CD14-positive monocyte (primary cell): ENCODE measurements at regions not wholly inside any gene's neighbourhood (a gene's known extent, or its start where the extent isn't known, plus 50 kb on each side); places are given as distances from the start of the nearest gene placed in this dataset.

Source experiments
- DNase-seq, 3 donors: peaks; one replicate each; pipeline ENCODE4 v3.0.0-alpha.2; 2011 to 2022
- H2AFZ ChIP-seq: 2 replicates; pipeline ENCODE4 v1.6.0; 2012; ENCODE audit warnings: mild to moderate bottlenecking, low read depth, low read length, inconsistent platforms; ENCODE audit not compliant: insufficient read depth, poor library complexity, severe bottlenecking
- H3K27ac ChIP-seq, 2 donors: 1 replicate in 1 of 2; 2 replicates in 1 of 2; pipeline ENCODE4 v1.5.1; 2012 to 2013; ENCODE audit warnings: low read length in 2 of 2, control low read depth in 1 of 2, inconsistent platforms in 1 of 2, low read depth in 1 of 2, mild to moderate bottlenecking in 1 of 2
- H3K27me3 ChIP-seq, 2 donors: one replicate each; pipeline versions ENCODE4 v1.6.0 to v1.6.1; 2011 to 2013; ENCODE audit warnings: low read length in 2 of 2; ENCODE audit not compliant: control insufficient read depth in 2 of 2, insufficient read depth in 2 of 2
- H3K36me3 ChIP-seq, 2 donors: replicated peaks in 1 of 2; 1 replicate in 1 of 2; 2 replicates in 1 of 2; pipeline versions ENCODE4 v1.5.1 to v1.6.1; 2012 to 2013; ENCODE audit warnings: low read length in 2 of 2, control low read depth in 1 of 2, inconsistent platforms in 1 of 2, mild to moderate bottlenecking in 1 of 2; ENCODE audit not compliant: insufficient read depth in 2 of 2, control insufficient read depth in 1 of 2
- H3K4me1 ChIP-seq, 2 donors: 1 replicate in 1 of 2; 2 replicates in 1 of 2; pipeline versions ENCODE4 v1.5.1 to v1.6.1; 2012 to 2013; ENCODE audit warnings: low read length in 2 of 2, control low read depth in 1 of 2, inconsistent platforms in 1 of 2, mild to moderate bottlenecking in 1 of 2, moderate library complexity in 1 of 2; ENCODE audit not compliant: insufficient read depth in 2 of 2, control insufficient read depth in 1 of 2
- H3K4me2 ChIP-seq: replicated peaks from 2 replicates; pipeline ENCODE3; 2012; ENCODE audit warnings: low read length, moderate library complexity, mild to moderate bottlenecking; ENCODE audit not compliant: poor library complexity, severe bottlenecking; ENCODE audit errors: extremely low read depth
- H3K4me3 ChIP-seq, 3 experiments: fragments of 200-600 bp in 1 of 3; sonication (generic) in 1 of 3; replicated peaks in 1 of 3; 1 replicate in 2 of 3; 2 replicates in 1 of 3; pipeline ENCODE4 v1.5.1; 2011 to 2013; ENCODE audit warnings: low read length in 3 of 3, mild to moderate bottlenecking in 3 of 3, control low read depth in 2 of 3, low read depth in 2 of 3, inconsistent platforms in 1 of 3, moderate library complexity in 1 of 3
- H3K79me2 ChIP-seq: 2 replicates; pipeline ENCODE4 v1.6.0; 2012; ENCODE audit warnings: mild to moderate bottlenecking, control low read depth, inconsistent platforms, low read length, moderate library complexity; ENCODE audit not compliant: insufficient read depth
- H3K9ac ChIP-seq: 2 replicates; pipeline ENCODE4 v1.6.0; 2017; ENCODE audit warnings: low read length, mild to moderate bottlenecking; ENCODE audit not compliant: insufficient read depth, poor library complexity, severe bottlenecking
- H3K9me3 ChIP-seq, 2 donors: replicated peaks in 1 of 2; 1 replicate in 1 of 2; 2 replicates in 1 of 2; pipeline versions ENCODE4 v1.5.1 to v1.6.1; 2012 to 2013; ENCODE audit warnings: low read length in 2 of 2, control low read depth in 1 of 2; ENCODE audit not compliant: control insufficient read depth in 1 of 2, insufficient read depth in 1 of 2
- H4K20me1 ChIP-seq: 2 replicates; pipeline ENCODE4 v1.6.0; 2012; ENCODE audit warnings: mild to moderate bottlenecking, low read length, control low read depth, moderate library complexity; ENCODE audit not compliant: insufficient read depth
- H3K27ac Mint-ChIP-seq, 7 donors: one replicate each; pipeline ENCODE4 v1.8.0; 2020; ENCODE audit warnings: mild to moderate bottlenecking in 7 of 7, mixed read lengths in 7 of 7, moderate library complexity in 6 of 7, inconsistent platforms in 2 of 7
- H3K27me3 Mint-ChIP-seq, 3 donors: one replicate each; pipeline ENCODE4 v1.8.0; 2021 to 2022; ENCODE audit warnings: low read depth in 3 of 3, mild to moderate bottlenecking in 3 of 3, mixed read lengths in 3 of 3, moderate library complexity in 3 of 3, inconsistent platforms in 1 of 3
- H3K36me3 Mint-ChIP-seq, 2 donors: one replicate each; pipeline ENCODE4 v1.8.0; 2020; ENCODE audit warnings: mixed read lengths in 2 of 2, inconsistent platforms in 1 of 2, mild to moderate bottlenecking in 1 of 2
- H3K4me1 Mint-ChIP-seq: one replicate; pipeline ENCODE4 v1.8.0; 2020; ENCODE audit warnings: mild to moderate bottlenecking, mixed read lengths
- H3K4me3 Mint-ChIP-seq, 2 donors: one replicate each; pipeline ENCODE4 v1.8.0; 2020; ENCODE audit warnings: mild to moderate bottlenecking in 2 of 2, mixed read lengths in 2 of 2, moderate library complexity in 1 of 2
- H3K9me3 Mint-ChIP-seq, 7 donors: one replicate each; pipeline ENCODE4 v1.8.0; 2020 to 2022; ENCODE audit warnings: mixed read lengths in 7 of 7, mild to moderate bottlenecking in 6 of 7, moderate library complexity in 6 of 7, inconsistent platforms in 2 of 7
- CTCF ChIP-seq: fragments of 200-600 bp; IDR thresholded peaks from one replicate; pipeline ENCODE4 v1.8.0; 2022; ENCODE audit warnings: antibody characterized with exemption, mild to moderate bottlenecking
- WGBS: methylation state at CpG from one replicate; pipeline ENCODE4 v1.1.5; 2013; ENCODE audit warnings: missing lambda C conversion rate; ENCODE audit not compliant: insufficient coverage; 5-methylcytosine and 5-hydroxymethylcytosine counted together
- intact Hi-C, 2 donors: fragments of 100-400 bp; cut with micrococcal nuclease; formaldehyde crosslinking; loops; one replicate each; pipeline versions ENCODE4 v1.15.0 to v1.15.1; 2023

- Histone ChIP-seq H3K9me3 (no peaks in the 10 kb centered on the region), H3K4me1 (no peaks in the 10 kb centered on the region), H3K4me2 (no peak overlapping the region), H3K27ac (no peak overlapping the region), H3K36me3 (no peaks in the 10 kb centered on the region), H4K20me1 (no peaks in the 10 kb centered on the region), H3K27me3 (no peaks in the 10 kb centered on the region), H3K9ac (no peak overlapping the region), H3K79me2 (no peaks in the 10 kb centered on the region), H3K4me3 (no peak overlapping the region), H2AFZ (no peak overlapping the region)
- H3K9me3 Mint-ChIP-seq: peaks cover 0 to 4% (median 0%) of the 10 kb centered on the region in 7 donors
- DNase-seq: no peak
- H3K36me3 Mint-ChIP-seq: no peaks in the 10 kb centered on the region
- TF ChIP-seq CTCF: no peak
- intact Hi-C loops: no loop called here
- H3K27ac Mint-ChIP-seq: no peak overlapping the region
- no peak overlapping the region for H3K4me3 Mint-ChIP-seq
- H3K4me1 Mint-ChIP-seq: no peaks in the 10 kb centered on the region
- WGBS: no CpG with 5 or more reads among the region's 2 CpGs
- H3K27me3 Mint-ChIP-seq: peaks cover 0 to 2% (median 0%) of the 10 kb centered on the region in 3 donors
Measured at GRCh38 chrY:15510288-15510687, 986.0 kb downstream of the NLGN4Y start.

- Histone ChIP-seq H3K27ac (no peak overlapping the region), H3K79me2 (no peaks in the 10 kb centered on the region), H3K4me2 (no peak overlapping the region), H3K36me3 (no peaks in the 10 kb centered on the region), H3K27me3 (no peaks in the 10 kb centered on the region), H4K20me1 (no peaks in the 10 kb centered on the region), H3K9me3 (no peaks in the 10 kb centered on the region), H3K4me1 (no peaks in the 10 kb centered on the region), H2AFZ (no peak overlapping the region), H3K4me3 (no peak overlapping the region), H3K9ac (no peak overlapping the region)
- Mint-ChIP-seq H3K36me3 (no peaks in the 10 kb centered on the region), H3K4me3 (no peak overlapping the region), H3K27me3 (peaks cover 0 to 2% (median 0%) of the 10 kb centered on the region in 3 donors), H3K4me1 (no peaks in the 10 kb centered on the region), H3K27ac (no peak overlapping the region), H3K9me3 (peaks cover 0 to 4% (median 0%) of the 10 kb centered on the region in 7 donors)
- no peak for TF ChIP-seq CTCF
- DNase-seq: no peak
- intact Hi-C loops: no loop called here
- no CpG with 5 or more reads among the region's 5 CpGs for WGBS
Measured at GRCh38 chrY:15510984-15511650, 986.8 kb downstream of the NLGN4Y start.
